ENCODE measurements at regions not wholly inside any gene's neighbourhood (a gene's known extent, or its start where the extent isn't known, plus 50 kb on each side); places are given as distances from the start of the nearest gene placed in this dataset.

GRCh38 chr18:70870292-70870691, 581.4 kb downstream of the SOCS6 start:
- TF ChIP-seq CTCF (IDR thresholded peaks at IDR 0.05): no peak
- no peak for TF ChIP-seq POLR2A (IDR thresholded peaks at IDR 0.05)

Data from suprapubic skin (tissue), 3 donors.